HCT116 (cell line): ENCODE measurements at regions not wholly inside any gene's neighbourhood (a gene's known extent, or its start where the extent isn't known, plus 50 kb on each side); places are given as distances from the start of the nearest gene placed in this dataset.

ENCODE experiments used
- CTCF ChIP-seq, 3 experiments: fragments of 200-600 bp in 1 of 3; sonication (generic) in 1 of 3; IDR thresholded peaks in 2 of 3; conservative IDR thresholded peaks in 1 of 3; 2 replicates each; pipeline ENCODE4 v1.5.1; 2012 to 2017; ENCODE audit warnings: low read depth in 2 of 3, low read length in 2 of 3, antibody characterized with exemption in 1 of 3, borderline replicate concordance in 1 of 3, control low read depth in 1 of 3, mild to moderate bottlenecking in 1 of 3, mixed read lengths in 1 of 3, mixed run types in 1 of 3, moderate library complexity in 1 of 3; ENCODE audit not compliant: insufficient read depth in 1 of 3
- EZH2phosphoT487 ChIP-seq: fragments of 200-600 bp; IDR thresholded peaks from 2 replicates; pipeline ENCODE4 v1.6.1; 2018; ENCODE audit warnings: antibody characterized with exemption, borderline replicate concordance
- ZFX ChIP-seq: fragments of 450-650 bp; IDR thresholded peaks from 2 replicates; pipeline ENCODE4 v1.6.1; 2017

DNA sequence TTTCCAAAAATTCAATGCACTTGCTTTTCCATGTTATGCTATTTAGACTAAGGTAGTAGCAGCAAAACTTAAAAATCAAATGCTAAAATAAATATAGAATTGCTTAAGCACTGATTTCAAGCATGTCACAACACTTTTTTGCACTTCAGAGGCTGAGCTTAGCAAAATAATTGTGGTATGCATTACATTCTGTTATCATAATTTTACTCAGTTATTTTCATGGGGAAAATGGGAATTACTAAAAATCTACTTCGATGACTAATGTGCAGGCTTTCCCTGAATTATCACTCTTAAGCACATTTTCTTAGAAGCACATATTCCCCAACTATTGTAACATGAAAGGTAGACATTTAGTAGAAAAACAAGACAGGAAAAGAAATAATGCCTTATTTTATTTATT, 322.4 kb upstream of the CBLB start:
- TF ChIP-seq CTCF (IDR thresholded peaks at IDR 0.05 in 2 of 3, conservative IDR thresholded peaks at IDR 0.05 in 1 of 3; ENCODE audit: borderline replicate concordance in 1 of 3, insufficient read depth in 1 of 3, low read depth in 2 of 3, low read length in 2 of 3) (no peak), EZH2phosphoT487 (no peak), ZFX (no peak)
